Rectal smooth muscle tissue (tissue), 1 donor: ENCODE measurements at regions not wholly inside any gene's neighbourhood (a gene's known extent, or its start where the extent isn't known, plus 50 kb on each side); places are given as distances from the start of the nearest gene placed in this dataset.
"Not testable (repeated sequence)": the region's sequence is repeated elsewhere in the genome, so short reads cannot be mapped to it uniquely, and the experiment has no call there.

Experiments used
- H3K27ac ChIP-seq: one replicate; pipeline ENCODE4 v1.7.0; 2013; ENCODE audit warnings: low read depth, low read length, inconsistent platforms
- H3K27me3 ChIP-seq: one replicate; pipeline ENCODE4 v1.7.0; 2013; ENCODE audit warnings: low read length; ENCODE audit not compliant: control insufficient read depth, insufficient read depth
- H3K36me3 ChIP-seq: one replicate; pipeline ENCODE4 v1.7.0; 2013; ENCODE audit warnings: low read length; ENCODE audit not compliant: control insufficient read depth, insufficient read depth
- H3K4me1 ChIP-seq: one replicate; pipeline ENCODE4 v1.7.0; 2013; ENCODE audit warnings: low read length; ENCODE audit not compliant: control insufficient read depth, insufficient read depth
- H3K4me3 ChIP-seq: one replicate; pipeline ENCODE4 v1.7.0; 2013; ENCODE audit warnings: low read length
- H3K9ac ChIP-seq: one replicate; pipeline ENCODE4 v1.7.0; 2013; ENCODE audit warnings: low read length

DNA sequence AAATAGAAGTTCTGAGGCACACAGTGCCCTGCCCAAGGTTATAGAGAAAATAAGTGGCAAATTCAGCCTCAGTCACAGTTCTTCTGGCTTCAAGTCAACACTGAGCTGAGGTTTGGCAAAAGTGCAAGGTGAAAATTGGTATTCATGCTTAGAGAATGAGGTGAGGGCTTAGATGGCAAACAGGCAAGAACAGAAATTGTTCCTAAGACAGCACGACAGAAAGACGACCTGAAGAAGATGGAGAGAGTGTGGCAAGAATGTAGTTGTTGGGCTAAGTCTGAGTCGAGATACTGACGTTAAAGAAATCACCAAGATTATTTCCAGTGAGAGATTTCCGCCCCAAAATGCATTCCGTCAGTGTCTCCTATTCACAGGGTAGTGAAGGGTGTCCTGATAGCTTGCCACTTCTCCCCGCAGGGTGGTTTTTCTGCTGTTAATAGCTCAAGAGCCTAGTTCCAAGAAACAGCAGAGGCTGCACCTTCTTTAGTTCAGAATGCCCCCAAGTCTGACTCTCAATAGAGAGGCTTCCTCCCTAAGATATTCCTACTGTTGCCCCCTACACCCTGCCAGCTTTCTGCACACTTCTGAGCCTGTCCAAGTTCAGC, 260.8 kb upstream of the AMIGO2 start:
- Histone ChIP-seq H3K4me3 (no peak overlapping the region), H3K27ac (no peak overlapping the region), H3K27me3 (no peaks in the 10 kb centered on the region), H3K4me1 (no peaks in the 10 kb centered on the region), H3K36me3 (no peaks in the 10 kb centered on the region), H3K9ac (no peak overlapping the region)

DNA sequence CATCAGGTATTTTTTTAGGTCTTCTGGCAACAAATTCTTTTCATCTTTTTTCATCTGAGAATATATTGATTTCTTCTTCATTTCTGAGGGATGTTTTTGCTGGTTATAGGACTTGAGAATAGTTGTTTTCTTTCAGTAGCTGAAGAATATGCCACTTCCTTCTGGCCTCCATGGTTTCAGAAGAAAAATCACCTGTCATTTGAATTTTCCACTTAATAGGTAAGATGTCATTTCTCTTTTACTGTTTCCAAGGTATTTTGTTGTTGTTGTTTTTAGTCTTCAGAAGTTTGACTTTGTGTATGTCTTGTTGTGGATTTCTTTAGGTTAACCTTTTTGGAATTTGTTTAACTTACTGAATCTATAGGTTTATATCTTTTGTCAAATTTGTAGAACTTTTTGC, 257.8 kb upstream of the AMIGO2 start:
- Histone ChIP-seq H3K27ac (no peak overlapping the region), H3K4me1 (no peaks in the 10 kb centered on the region), H3K4me3 (no peak overlapping the region), H3K27me3 (no peaks in the 10 kb centered on the region), H3K36me3 (no peaks in the 10 kb centered on the region), H3K9ac (no peak overlapping the region)

DNA sequence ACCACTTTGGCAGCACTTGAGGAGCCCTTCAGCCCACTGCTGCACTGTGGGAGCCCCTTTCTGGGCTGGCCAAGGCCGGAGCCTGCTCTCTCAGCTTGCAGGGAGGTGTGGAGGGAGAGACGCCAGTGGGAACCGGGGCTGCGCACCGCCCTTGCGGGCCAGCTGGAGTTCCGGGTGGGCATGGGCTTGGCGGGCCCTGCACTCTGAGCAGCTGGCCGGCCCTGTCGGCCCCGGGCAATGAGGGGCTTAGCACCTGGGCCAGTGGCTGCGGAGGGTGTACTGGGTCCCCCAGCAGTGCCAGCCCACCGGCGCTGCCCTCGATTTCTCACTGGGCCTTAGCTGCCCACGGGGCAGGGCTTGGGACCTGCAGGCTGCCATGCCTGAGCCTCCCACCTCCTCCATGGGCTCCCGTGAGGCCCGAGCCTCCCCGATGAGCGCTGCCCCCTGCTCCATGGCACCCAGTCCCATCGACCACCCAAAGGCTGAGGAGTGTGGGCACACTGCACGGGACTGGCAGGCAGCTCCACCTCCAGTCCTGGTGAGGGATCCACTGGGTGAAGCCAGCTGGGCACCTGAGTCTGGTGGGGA, 253.6 kb upstream of the AMIGO2 start:
- not testable (repeated sequence) for H3K4me3 ChIP-seq

DNA sequence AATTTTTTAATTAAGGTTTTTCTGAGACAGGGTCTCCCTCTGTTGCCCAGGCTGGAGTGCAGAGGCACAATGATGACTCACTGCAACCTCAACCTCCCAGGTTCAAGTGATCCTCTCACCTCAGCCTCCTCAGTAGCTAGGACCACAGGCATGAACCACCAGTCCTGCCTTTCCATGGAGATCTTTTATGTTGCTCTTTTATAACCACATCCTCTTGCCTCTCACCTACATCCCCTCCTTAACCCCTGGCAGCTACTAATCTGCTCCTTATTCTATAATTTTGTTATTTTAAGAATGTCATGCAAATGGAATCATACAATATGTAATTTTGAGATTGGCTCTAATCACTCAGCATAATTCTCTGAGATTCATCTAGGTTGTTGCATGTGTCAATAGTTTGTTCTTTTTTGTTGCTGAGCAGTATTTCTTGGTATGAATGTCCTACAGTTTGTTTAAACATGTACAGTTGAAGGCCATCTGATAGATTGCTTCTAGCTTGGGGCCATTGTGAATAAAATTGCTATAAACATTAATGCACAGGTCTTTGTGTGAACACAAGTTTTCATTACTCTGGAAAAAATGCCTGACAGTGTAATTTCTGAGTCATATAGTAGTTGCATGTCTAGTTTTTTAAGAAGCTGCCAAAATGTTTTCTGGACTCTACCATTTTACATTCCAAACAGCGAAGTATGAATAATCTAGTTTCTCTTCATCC, 249.2 kb upstream of the AMIGO2 start:
- Histone ChIP-seq H3K27me3 (no peaks in the 10 kb centered on the region), H3K9ac (no peak overlapping the region), H3K4me3 (no peak overlapping the region), H3K4me1 (no peaks in the 10 kb centered on the region), H3K36me3 (no peaks in the 10 kb centered on the region), H3K27ac (no peak overlapping the region)

More for the DNA sequence above, 253.6 kb upstream of the AMIGO2 start:
- not testable (repeated sequence) for H3K27ac ChIP-seq, H3K36me3 ChIP-seq, H3K27me3 ChIP-seq, H3K9ac ChIP-seq, H3K4me1 ChIP-seq

DNA sequence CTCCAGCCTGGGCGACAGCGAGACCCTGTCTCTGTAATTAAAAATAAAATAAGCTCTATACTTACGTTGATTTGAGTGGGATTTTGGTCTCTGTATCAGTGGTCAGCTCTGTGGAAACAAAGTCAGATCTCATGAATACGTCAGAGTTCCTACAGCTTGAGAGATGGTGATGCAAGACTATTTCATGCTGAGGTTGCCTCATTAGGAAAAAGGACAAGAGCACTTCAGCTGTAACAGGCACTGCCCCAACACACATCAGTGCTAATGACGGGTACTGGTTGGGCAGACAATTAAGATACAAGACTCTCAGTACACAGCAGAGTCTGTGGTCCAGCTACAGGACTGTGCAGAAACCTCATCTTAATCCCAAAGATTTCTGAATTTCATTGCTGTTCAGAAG, 246.4 kb upstream of the AMIGO2 start:
- no peaks in the 10 kb centered on the region for H3K4me1 ChIP-seq

DNA sequence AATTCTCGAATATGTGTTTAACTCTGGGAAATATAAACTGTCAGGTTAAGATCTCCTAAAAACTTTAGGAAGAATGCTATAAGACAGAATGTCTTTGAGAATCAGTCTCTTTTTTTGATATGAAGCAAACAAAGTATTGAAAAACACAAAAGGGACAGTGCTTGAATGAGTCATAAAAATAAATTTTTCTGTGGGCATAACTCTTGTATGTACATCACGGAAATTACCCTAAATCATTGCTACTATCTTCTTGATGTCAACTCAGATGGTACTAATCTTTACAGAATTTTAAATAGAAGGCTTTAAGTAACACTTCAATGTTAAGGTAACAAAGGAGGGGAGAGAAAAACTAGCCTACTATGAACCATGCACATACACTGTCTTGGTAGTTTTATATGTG, 244.0 kb upstream of the AMIGO2 start:
- no peaks in the 10 kb centered on the region for H3K27me3 ChIP-seq
- no peak overlapping the region for H3K4me3 ChIP-seq
- H3K27ac ChIP-seq: no peak overlapping the region
- no peaks in the 10 kb centered on the region for H3K4me1 ChIP-seq
- no peaks in the 10 kb centered on the region for H3K36me3 ChIP-seq
- no peak overlapping the region for H3K9ac ChIP-seq

More for the DNA sequence above, 246.4 kb upstream of the AMIGO2 start:
- no peak overlapping the region for H3K27ac ChIP-seq
- H3K4me3 ChIP-seq: no peak overlapping the region
- no peak overlapping the region for H3K9ac ChIP-seq
- H3K36me3 ChIP-seq: no peaks in the 10 kb centered on the region
- no peaks in the 10 kb centered on the region for H3K27me3 ChIP-seq

DNA sequence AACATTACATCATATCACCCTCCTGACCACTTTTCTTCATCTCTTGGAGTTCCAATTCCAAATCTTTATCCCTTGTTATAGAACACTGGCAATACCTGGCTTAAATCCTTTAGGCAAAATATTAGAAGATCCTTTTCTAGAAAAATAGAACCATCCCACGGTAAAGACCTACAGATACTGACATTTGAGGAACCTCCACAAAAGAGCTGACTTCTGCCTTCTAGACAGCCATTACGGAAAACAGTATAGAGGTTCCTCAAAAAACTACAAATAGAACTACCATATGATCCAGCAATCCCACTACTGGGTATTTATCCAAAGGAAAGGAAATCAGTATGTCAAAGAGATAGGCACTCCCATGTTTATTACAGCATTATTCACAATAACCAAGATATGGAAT, 241.7 kb upstream of the AMIGO2 start:
- H3K9ac ChIP-seq: no peak overlapping the region
- no peaks in the 10 kb centered on the region for H3K36me3 ChIP-seq
- H3K27me3 ChIP-seq: no peaks in the 10 kb centered on the region
- H3K27ac ChIP-seq: no peak overlapping the region
- H3K4me3 ChIP-seq: no peak overlapping the region
- peaks cover 2% of the 10 kb centered on the region for H3K4me1 ChIP-seq

DNA sequence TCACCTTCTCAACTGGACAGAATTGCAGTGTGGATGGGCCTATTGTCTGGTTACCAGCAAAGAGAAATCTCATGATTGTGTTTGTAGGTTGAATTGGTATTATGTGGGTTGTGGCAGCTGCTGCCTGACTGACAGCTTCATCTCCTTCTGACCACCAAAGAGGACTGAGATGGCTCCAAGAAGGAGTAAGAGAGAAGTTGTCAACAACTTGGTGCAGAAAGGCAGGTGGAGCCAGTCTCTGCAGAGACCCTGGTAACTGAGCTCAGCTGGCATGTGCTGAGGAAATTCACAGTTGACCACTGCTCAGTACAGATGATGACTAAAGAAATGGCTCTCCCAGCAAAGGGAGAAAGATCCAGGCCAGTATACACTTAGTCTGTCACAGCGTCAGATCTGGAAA, 240.0 kb upstream of the AMIGO2 start:
- H3K36me3 ChIP-seq: no peaks in the 10 kb centered on the region
- H3K4me3 ChIP-seq: no peak overlapping the region
- H3K9ac ChIP-seq: no peak overlapping the region
- H3K4me1 ChIP-seq: peaks cover 2% of the 10 kb centered on the region
- H3K27ac ChIP-seq: no peak overlapping the region
- no peaks in the 10 kb centered on the region for H3K27me3 ChIP-seq

DNA sequence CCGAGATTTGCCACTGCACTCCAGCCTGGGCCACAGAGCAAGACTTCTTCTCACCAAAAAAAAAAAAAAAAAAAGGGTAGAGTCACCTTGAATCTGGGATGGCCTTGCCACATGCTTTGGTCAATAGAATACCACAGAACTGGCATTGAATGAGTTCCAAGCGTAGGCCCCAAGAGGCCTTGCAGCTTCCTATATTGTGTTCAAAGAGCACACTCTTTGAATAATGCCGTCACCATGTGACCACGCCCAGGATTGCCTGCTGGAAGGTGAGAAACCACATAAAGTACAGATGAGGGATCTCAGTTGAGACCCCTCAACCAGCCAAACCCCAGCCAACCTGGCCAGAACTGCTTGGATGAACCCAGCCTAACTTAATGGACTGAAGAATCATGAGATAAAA, 239.2 kb upstream of the AMIGO2 start:
- Histone ChIP-seq H3K4me3 (no peak overlapping the region), H3K9ac (no peak overlapping the region), H3K27me3 (no peaks in the 10 kb centered on the region), H3K36me3 (no peaks in the 10 kb centered on the region), H3K4me1 (peaks cover 2% of the 10 kb centered on the region), H3K27ac (no peak overlapping the region)

DNA sequence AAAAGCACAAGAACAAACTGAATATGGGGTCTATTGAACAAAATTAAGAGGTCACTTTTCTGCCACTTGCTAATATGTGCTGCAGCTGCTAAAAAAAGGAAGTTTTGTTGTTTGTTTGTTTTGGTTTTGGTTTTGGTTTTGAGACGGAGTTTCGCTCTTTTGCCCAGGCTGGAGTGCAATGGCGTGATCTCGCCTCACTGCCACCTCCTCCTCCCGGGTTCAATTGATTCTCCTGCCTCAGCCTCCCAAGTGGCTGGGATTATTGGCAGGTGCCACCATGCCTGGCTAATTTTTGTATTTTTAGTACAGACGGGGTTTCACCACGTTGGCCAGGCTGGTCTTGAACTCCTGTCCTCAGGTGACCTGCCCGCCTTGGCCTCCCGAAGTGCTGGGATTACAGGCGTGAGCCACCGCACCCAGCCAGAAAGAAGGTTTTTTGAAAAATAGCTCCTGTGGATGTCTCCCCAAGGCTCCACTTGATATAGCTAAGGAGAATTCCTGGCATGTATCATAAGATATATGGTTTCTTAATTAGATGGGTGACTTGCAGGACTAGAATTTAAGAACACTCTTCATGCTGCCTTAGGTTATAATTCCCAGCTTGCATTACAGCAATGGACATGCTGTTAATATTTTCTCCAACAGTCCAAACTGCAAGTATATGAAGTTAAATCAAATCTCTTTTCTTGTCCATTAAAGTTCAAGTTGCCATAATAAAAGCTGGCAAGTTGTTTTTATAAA, 237.6 kb upstream of the AMIGO2 start:
- no peak overlapping the region for H3K4me3 ChIP-seq
- no peaks in the 10 kb centered on the region for H3K36me3 ChIP-seq
- H3K4me1 ChIP-seq: peaks cover 2% of the 10 kb centered on the region
- no peaks in the 10 kb centered on the region for H3K27me3 ChIP-seq
- no peak overlapping the region for H3K27ac ChIP-seq
- no peak overlapping the region for H3K9ac ChIP-seq

DNA sequence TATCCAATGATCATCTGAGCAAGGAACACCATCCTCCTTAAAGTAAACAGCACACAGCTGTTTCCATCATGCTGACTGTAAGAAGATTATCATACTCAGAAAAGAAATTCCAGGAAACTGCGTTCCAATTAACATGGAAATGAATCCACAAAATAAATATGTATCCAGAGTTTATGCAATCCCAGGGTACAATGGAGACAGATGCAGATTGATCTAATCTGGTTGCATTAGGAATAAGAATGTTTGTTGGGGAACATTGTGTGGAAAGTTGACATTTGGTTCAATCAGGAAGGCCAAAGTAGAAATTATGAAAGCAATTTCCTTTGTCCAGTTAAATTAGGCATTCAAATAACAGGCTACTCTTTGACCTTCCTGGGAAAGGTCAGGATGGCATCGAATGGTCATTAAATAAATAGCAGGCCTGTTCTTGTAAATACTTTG, 236.9 kb upstream of the AMIGO2 start:
- Histone ChIP-seq H3K9ac (no peak overlapping the region), H3K36me3 (no peaks in the 10 kb centered on the region), H3K27me3 (no peaks in the 10 kb centered on the region), H3K4me1 (peaks cover 2% of the 10 kb centered on the region), H3K27ac (no peak overlapping the region), H3K4me3 (no peak overlapping the region)

DNA sequence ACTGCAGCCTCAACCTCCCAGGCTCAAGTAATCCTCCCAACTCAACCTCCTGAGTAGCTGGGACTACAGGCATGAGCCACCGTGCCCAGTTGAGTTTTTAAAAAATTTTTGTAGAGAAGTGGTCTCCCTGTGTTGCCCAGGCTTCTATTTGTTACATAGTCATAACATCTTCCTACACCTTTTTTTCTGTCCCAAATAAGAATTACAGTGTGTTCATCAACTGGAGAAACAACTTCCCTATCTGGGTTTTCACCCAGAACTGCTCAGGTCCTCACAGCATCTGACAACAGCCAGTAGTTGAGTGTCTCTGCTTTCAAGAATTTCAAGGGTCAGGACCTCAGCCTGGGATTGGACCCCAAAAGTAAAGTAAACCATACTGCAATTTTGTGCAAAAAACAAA, 235.2 kb upstream of the AMIGO2 start:
- Histone ChIP-seq H3K27me3 (no peaks in the 10 kb centered on the region), H3K4me3 (no peak overlapping the region), H3K9ac (no peak overlapping the region), H3K36me3 (no peaks in the 10 kb centered on the region), H3K27ac (no peak overlapping the region), H3K4me1 (peaks cover 2% of the 10 kb centered on the region)
